ENCODE measurements at regions not wholly inside any gene's neighbourhood (a gene's known extent, or its start where the extent isn't known, plus 50 kb on each side); places are given as distances from the start of the nearest gene placed in this dataset.
A peak's percentile ranks its signal among the peaks of the same experiment; 100 is the strongest.
"Not testable (repeated sequence)": the region's sequence is repeated elsewhere in the genome, so short reads cannot be mapped to it uniquely, and the experiment has no call there.

- no peak for DNase-seq (ENCODE audit: low read depth, low spot score)
Measured at GRCh38 chr6:1230689-1231605, 81.0 kb upstream of the FOXQ1 start.

- DNase-seq (ENCODE audit: low read depth, low spot score) = no peak
Measured at GRCh38 chr6:1230281-1230680, 81.6 kb upstream of the FOXQ1 start.

- no peak for DNase-seq (ENCODE audit: low read depth, low spot score)
Measured at GRCh38 chr6:1229808-1230207, 82.1 kb upstream of the FOXQ1 start.

- no peak for DNase-seq (ENCODE audit: low read depth, low spot score)
Measured at GRCh38 chr6:1229301-1229700, 82.6 kb upstream of the FOXQ1 start.

- no peak for DNase-seq (ENCODE audit: low read depth, low spot score)
Measured at GRCh38 chr6:1228754-1229191, 83.1 kb upstream of the FOXQ1 start.

- no peak for DNase-seq (ENCODE audit: low read depth, low spot score)
Measured at GRCh38 chr6:1227935-1228753, 83.8 kb upstream of the FOXQ1 start.

- no peak for DNase-seq (ENCODE audit: low read depth, low spot score)
Measured at GRCh38 chr6:1227600-1227934, 84.3 kb upstream of the FOXQ1 start.

GRCh38 chr6:1226277-1227099, 85.4 kb upstream of the FOXQ1 start:
- DNase-seq (ENCODE audit: low read depth, low spot score) = no peak

GRCh38 chr6:1224514-1224913, 87.4 kb upstream of the FOXQ1 start:
- DNase-seq (ENCODE audit: low read depth, low spot score) = no peak

DNA sequence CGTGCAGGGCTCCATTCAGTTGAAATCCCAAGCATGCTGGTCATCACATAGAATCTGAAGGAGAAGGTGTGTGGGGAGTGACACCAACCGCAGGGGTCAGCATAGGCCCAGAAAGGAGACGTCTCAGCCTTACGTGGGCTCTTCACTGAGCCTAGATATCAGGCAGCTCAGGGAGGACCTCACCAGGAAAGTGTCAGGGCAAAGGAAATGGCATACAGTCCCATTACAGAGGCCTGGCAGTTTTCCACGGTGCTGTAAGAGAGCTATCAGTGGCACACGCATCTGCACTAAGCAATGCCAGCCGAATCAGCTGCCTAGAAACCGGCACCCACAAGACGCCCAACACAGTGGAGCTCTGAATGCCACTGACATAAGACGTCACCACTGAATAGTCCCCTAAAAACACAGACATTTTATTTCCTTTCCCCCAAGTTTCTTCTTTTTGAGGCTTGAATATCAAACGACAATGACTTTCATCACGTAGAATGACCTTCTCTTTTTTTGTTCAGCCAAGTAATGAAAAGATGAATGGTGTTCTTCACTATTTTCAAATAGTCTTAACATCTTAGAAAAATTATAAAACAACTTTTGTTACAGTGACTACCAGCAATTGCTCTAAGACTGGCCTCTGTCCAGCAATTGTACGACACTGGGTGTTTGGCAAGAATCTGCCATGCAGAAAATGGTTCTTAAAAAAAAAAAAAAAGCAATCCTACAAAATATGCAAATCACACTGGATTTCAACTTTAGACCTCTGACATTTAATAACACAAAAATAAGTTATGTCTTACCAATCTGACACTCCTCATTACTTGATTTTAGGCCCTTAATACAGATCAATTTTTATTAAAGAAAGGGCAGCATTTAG, 88.9 kb upstream of the FOXQ1 start:
- DNase-seq (ENCODE audit: low read depth, low spot score) = peak; percentile 23

- no peak for DNase-seq (ENCODE audit: low read depth, low spot score)
Measured at GRCh38 chr6:1217396-1217795, 94.5 kb upstream of the FOXQ1 start.

DNA sequence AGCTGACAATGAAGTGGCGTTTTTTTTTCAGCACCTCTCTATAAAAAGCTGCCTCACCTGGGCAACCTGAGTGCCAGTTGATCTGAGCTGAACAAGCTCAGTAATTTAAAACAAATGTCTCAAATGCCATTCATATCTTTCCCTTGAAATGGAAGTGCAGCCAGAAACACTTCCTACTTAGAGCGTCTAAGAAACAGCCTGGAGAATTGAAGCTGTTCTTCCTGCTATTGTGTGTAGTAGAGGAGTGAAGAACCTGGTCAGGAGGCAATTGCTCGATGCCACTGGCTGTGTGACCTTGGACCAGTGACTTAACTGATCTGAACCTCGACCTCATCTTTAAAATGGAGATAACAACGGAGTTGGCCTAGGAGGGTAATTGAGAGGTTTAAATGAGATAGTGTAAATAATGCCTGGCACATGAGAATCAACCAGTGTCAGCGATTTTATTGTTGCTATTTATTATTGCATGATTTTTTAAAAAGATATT, 95.4 kb upstream of the FOXQ1 start:
- no peak for DNase-seq (ENCODE audit: low read depth, low spot score)

GRCh38 chr6:1215884-1216487, 95.9 kb upstream of the FOXQ1 start:
- no peak for DNase-seq (ENCODE audit: low read depth, low spot score)

DNA sequence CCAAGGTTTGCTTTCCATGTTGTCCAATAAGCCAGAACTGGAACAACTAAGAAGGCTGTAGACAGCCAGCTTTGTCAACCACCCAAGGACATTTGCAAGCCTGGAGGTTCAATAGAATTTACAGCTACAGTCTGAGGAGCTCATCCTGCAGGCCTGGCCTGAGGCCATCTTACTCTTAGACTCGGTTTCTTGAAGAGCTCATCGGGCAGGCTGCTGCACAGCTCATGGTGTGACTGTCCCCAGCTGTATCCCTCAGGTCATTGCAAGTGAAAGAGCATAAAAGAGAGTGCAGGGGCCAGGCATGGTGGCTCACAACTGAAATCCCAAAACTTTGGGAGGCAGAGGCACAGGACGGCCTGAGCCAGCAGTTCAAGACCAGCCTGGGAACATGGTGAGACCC, 96.9 kb upstream of the FOXQ1 start:
- DNase-seq (ENCODE audit: low read depth, low spot score) = peak; percentile 34

DNA sequence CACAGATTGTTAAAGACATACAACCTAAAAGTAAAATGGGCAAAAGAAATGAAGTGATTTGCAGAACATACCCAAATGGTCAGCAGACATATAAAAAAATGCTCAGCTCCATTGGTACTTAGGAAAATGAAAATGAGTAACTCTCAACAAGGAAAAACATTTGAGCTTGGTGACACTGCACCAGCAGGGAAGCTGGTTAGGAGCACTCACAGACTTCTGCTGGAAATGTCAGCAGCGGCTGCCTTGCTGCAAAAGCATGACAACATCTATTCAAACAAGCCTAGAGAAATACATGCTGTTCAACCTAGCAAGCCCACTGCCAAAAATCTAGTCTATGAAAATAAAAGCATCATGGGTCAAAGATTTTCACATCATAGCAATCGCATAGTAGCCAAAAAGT, 99.0 kb upstream of the FOXQ1 start:
- no peak for DNase-seq (ENCODE audit: low read depth, low spot score)

GRCh38 chr6:1212138-1212537, 99.8 kb upstream of the FOXQ1 start:
- not testable (repeated sequence) for DNase-seq (ENCODE audit: low read depth, low spot score)

GRCh38 chr6:1210631-1211030, 101.3 kb upstream of the FOXQ1 start:
- DNase-seq (ENCODE audit: low read depth, low spot score) = not testable (repeated sequence)

- DNase-seq (ENCODE audit: low read depth, low spot score) = no peak
Measured at GRCh38 chr6:1208876-1209275, 103.0 kb upstream of the FOXQ1 start.

- DNase-seq (ENCODE audit: low read depth, low spot score) = no peak
Measured at GRCh38 chr6:1203546-1203945, 108.4 kb upstream of the FOXQ1 start.

- DNase-seq (ENCODE audit: low read depth, low spot score) = no peak
Measured at GRCh38 chr6:1202201-1202600, 109.7 kb upstream of the FOXQ1 start.
